ENCODE measurements at regions not wholly inside any gene's neighbourhood (a gene's known extent, or its start where the extent isn't known, plus 50 kb on each side); places are given as distances from the start of the nearest gene placed in this dataset.

GRCh38 chr18:37946324-37946723, 380.7 kb upstream of the CELF4 start:
- no peaks in the 10 kb centered on the region for H3K4me1 ChIP-seq (ENCODE audit: control insufficient read depth in 2 of 3, insufficient read depth in 2 of 3, low read depth in 1 of 3, low read length in 3 of 3)
- intact Hi-C loops (cut with DNase I) = no loop called here
- H3K27ac ChIP-seq (ENCODE audit: low read depth in 2 of 2, low read length in 2 of 2) = no peak overlapping the region
- H3K27me3 ChIP-seq (ENCODE audit: control insufficient read depth, insufficient read depth, low read length) = no peaks in the 10 kb centered on the region
- FAIRE-seq = no peak
- TF ChIP-seq CTCF (IDR thresholded peaks at IDR 0.05; ENCODE audit: borderline replicate concordance, extremely low read depth, insufficient read depth) = no peak
- no peaks in the 10 kb centered on the region for H3K36me3 ChIP-seq (ENCODE audit: control insufficient read depth in 2 of 3, insufficient read depth in 3 of 3, low read length in 3 of 3)
- H3K4me3 ChIP-seq (ENCODE audit: low read length in 3 of 3) = no peak overlapping the region
- DNase-seq = no peak
- no peaks in the 10 kb centered on the region for H3K9me3 ChIP-seq (ENCODE audit: control insufficient read depth in 2 of 3, insufficient read depth in 1 of 3, low read length in 3 of 3)
- H3K9ac ChIP-seq (ENCODE audit: low read length in 3 of 3) = no peak overlapping the region

DNA sequence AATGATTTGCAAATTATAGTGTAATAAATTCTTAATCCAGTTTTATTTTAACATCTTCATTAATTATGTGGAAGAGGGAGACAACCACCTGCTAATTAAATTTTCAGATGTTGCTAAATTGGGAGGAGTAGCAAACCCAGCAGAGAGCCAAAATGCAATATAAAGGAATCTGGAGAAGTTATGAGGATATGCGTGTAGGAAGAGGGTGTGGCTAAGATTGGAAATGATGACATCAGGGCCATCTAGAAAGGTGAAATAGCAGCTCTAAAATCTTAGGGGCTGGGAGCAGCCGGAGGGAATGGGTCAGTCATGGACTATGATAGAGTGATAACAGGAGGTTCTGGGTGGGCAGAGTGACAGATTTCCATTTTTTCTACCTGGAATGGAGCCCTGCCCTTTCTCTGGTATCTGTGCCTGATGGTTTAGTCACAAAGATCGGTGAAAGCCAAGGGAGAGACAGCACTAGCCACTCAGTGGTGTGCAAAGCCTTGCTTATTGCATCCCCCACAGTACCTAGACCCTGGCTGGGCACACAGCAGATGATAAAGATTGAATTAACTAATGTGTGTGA, 379.2 kb upstream of the CELF4 start:
- intact Hi-C loops (cut with DNase I) = no loop called here
- Histone ChIP-seq H3K4me3 (ENCODE audit: low read length in 3 of 3) (no peak overlapping the region), H3K9me3 (ENCODE audit: control insufficient read depth in 2 of 3, insufficient read depth in 1 of 3, low read length in 3 of 3) (no peaks in the 10 kb centered on the region), H3K27ac (ENCODE audit: low read depth in 2 of 2, low read length in 2 of 2) (no peak overlapping the region), H3K27me3 (ENCODE audit: control insufficient read depth, insufficient read depth, low read length) (no peaks in the 10 kb centered on the region), H3K36me3 (ENCODE audit: control insufficient read depth in 2 of 3, insufficient read depth in 3 of 3, low read length in 3 of 3) (no peaks in the 10 kb centered on the region), H3K9ac (ENCODE audit: low read length in 3 of 3) (no peak overlapping the region), H3K4me1 (ENCODE audit: control insufficient read depth in 2 of 3, insufficient read depth in 2 of 3, low read depth in 1 of 3, low read length in 3 of 3) (no peaks in the 10 kb centered on the region)
- FAIRE-seq (no peak), DNase-seq (no peak)
- no peak for TF ChIP-seq CTCF (IDR thresholded peaks at IDR 0.05; ENCODE audit: borderline replicate concordance, extremely low read depth, insufficient read depth)

DNA sequence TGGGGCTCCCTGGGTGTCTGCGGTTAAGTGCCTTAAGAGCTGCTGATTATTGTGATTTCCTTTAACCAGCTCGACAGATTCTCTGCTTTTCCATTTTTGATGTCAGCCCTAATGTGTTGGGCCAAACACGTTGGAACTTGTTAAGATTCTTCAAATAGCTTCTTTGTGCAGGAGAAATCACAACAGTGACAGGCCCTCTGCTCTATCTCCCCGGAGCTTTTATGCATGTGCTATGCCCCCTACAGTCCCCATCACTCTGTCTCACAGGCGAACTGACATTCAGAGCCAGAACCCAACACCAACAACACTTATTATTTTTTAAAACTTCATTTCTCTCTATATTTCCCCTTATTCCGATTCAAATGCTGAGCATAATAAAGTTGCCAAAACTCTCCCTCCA, 371.7 kb upstream of the CELF4 start:
- intact Hi-C loops (cut with DNase I) = no loop called here
- no peak for FAIRE-seq
- Histone ChIP-seq H3K4me1 (ENCODE audit: control insufficient read depth in 2 of 3, insufficient read depth in 2 of 3, low read depth in 1 of 3, low read length in 3 of 3) (no peaks in the 10 kb centered on the region), H3K36me3 (ENCODE audit: control insufficient read depth in 2 of 3, insufficient read depth in 3 of 3, low read length in 3 of 3) (no peaks in the 10 kb centered on the region), H3K4me3 (ENCODE audit: low read length in 3 of 3) (no peak overlapping the region), H3K9ac (ENCODE audit: low read length in 3 of 3) (no peak overlapping the region), H3K27me3 (ENCODE audit: control insufficient read depth, insufficient read depth, low read length) (no peaks in the 10 kb centered on the region), H3K27ac (ENCODE audit: low read depth in 2 of 2, low read length in 2 of 2) (no peak overlapping the region), H3K9me3 (ENCODE audit: control insufficient read depth in 2 of 3, insufficient read depth in 1 of 3, low read length in 3 of 3) (peaks cover 0 to 6% (median 0%) of the 10 kb centered on the region in 3 donors)
- no peak for TF ChIP-seq CTCF (IDR thresholded peaks at IDR 0.05; ENCODE audit: borderline replicate concordance, extremely low read depth, insufficient read depth)
- DNase-seq = no peak

- Histone ChIP-seq H3K9ac (ENCODE audit: low read length in 3 of 3) (no peak overlapping the region), H3K27me3 (ENCODE audit: control insufficient read depth, insufficient read depth, low read length) (no peaks in the 10 kb centered on the region), H3K9me3 (ENCODE audit: control insufficient read depth in 2 of 3, insufficient read depth in 1 of 3, low read length in 3 of 3) (peaks cover 0 to 6% (median 2%) of the 10 kb centered on the region in 3 donors), H3K4me3 (ENCODE audit: low read length in 3 of 3) (no peak overlapping the region), H3K27ac (ENCODE audit: low read depth in 2 of 2, low read length in 2 of 2) (no peak overlapping the region), H3K4me1 (ENCODE audit: control insufficient read depth in 2 of 3, insufficient read depth in 2 of 3, low read depth in 1 of 3, low read length in 3 of 3) (no peaks in the 10 kb centered on the region), H3K36me3 (ENCODE audit: control insufficient read depth in 2 of 3, insufficient read depth in 3 of 3, low read length in 3 of 3) (no peaks in the 10 kb centered on the region)
- intact Hi-C loops (cut with DNase I) = no loop called here
- DNase-seq = no peak
- no peak for FAIRE-seq
- TF ChIP-seq CTCF (IDR thresholded peaks at IDR 0.05; ENCODE audit: borderline replicate concordance, extremely low read depth, insufficient read depth) = no peak
These were observed 369.5 kb upstream of the CELF4 start for GRCh38 chr18:37935086-37935485.
